ENCODE measurements at regions not wholly inside any gene's neighbourhood (a gene's known extent, or its start where the extent isn't known, plus 50 kb on each side); places are given as distances from the start of the nearest gene placed in this dataset.
"Not testable (repeated sequence)": the region's sequence is repeated elsewhere in the genome, so short reads cannot be mapped to it uniquely, and the experiment has no call there.

DNA sequence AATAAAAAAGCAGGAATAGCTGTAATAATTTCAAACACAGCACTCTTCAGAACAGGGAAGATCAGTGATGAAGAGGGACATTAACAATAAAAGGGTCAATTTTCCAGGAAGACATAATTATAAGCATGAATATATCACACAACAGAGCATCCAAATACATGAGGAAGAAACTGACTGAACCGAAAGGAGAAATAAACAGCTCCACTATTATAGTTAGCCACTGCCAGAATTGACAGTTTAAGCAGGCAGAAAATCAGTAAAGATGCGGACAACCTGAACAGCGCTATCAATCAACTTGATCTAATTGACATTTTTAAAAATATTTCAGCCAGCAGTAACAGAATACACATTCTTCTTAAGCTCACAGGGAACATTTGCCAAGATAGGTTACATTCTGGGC, 89.1 kb downstream of the MED10 start:
- no peaks in the 10 kb centered on the region for H3K27me3 Mint-ChIP-seq (ENCODE audit: low read depth)
- no peaks in the 10 kb centered on the region for H3K36me3 Mint-ChIP-seq (ENCODE audit: insufficient read depth in 2 of 2)
- H3K4me1 Mint-ChIP-seq (ENCODE audit: low read depth), result no peaks in the 10 kb centered on the region
- H3K4me3 Mint-ChIP-seq, result no peak overlapping the region
- H3K9me3 Mint-ChIP-seq, result no peaks in the 10 kb centered on the region
- DNase-seq, result no peak
- no peak for ATAC-seq (replicated peaks in 1 of 2)
- no peak overlapping the region for H3K27ac Mint-ChIP-seq

DNA sequence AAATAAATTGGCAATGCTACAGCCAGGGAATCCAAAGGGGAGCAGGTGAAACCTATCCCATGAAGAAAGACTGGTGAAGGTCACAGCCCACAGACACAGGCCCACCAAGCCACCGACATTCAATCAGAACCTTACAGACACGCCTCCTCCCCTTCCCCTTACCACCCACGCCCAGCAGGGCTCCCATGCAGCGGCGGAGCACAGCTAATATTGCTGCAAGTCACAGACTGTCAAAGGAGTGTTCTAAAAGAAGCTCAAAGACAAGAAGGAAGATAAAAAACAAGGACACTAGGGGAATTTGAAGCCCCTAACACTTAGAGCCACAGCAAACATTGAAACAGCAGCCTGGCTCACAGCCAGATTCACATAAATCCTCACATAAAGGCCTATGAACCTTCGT, 91.2 kb downstream of the MED10 start:
- no peaks in the 10 kb centered on the region for H3K36me3 Mint-ChIP-seq (ENCODE audit: insufficient read depth in 2 of 2)
- H3K4me3 Mint-ChIP-seq, result no peak overlapping the region
- H3K27ac Mint-ChIP-seq, result no peak overlapping the region
- H3K9me3 Mint-ChIP-seq, result no peaks in the 10 kb centered on the region
- ATAC-seq (replicated peaks in 1 of 2) (no peak), DNase-seq (no peak)
- H3K4me1 Mint-ChIP-seq (ENCODE audit: low read depth), result no peaks in the 10 kb centered on the region
- H3K27me3 Mint-ChIP-seq (ENCODE audit: low read depth), result no peaks in the 10 kb centered on the region

DNA sequence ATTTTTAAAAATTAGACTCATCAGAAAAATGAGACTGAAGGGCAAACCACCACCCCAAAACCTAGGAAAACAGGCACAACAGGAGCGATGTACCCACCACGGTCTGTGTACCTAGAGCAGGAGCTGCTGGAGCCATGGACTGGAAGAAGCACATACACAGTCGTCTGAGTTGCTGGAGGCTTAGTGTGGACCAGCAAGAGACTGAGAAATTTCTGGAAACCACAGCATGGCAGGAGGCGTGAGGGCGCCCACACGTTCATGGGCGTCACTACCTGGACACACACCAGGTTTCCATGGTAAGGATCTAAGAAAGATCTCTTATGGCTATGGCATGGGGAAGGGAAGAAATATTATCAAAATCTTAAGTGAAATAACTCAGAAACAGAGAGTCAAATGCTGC, 91.9 kb downstream of the MED10 start:
- Mint-ChIP-seq H3K27ac (no peak overlapping the region), H3K4me3 (no peak overlapping the region), H3K36me3 (ENCODE audit: insufficient read depth in 2 of 2) (no peaks in the 10 kb centered on the region), H3K4me1 (ENCODE audit: low read depth) (no peaks in the 10 kb centered on the region), H3K27me3 (ENCODE audit: low read depth) (no peaks in the 10 kb centered on the region), H3K9me3 (no peaks in the 10 kb centered on the region)
- ATAC-seq (replicated peaks in 1 of 2) (no peak), DNase-seq (no peak)

DNA sequence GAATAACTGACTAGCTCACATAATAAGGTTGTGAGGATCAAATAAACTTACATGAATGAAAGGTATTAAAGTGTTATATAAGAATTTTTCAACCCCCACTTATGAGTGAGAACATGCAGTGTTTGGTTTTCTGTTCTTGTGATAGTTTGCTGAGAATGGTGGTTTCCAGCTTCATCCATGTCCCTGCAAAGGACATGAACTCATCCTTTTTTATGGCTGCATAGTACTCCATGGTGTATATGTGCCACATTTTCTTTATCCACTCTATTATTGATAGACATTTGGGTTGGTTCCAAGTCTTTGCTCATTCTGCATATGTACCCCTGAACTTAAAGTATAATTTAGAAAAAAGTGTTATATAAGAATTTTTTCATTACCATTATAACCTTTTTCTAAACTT, 93.9 kb downstream of the MED10 start:
- not testable (repeated sequence) for H3K4me3 Mint-ChIP-seq; ATAC-seq (replicated peaks in 1 of 2); DNase-seq; H3K27ac Mint-ChIP-seq; H3K36me3 Mint-ChIP-seq (ENCODE audit: insufficient read depth in 2 of 2); H3K4me1 Mint-ChIP-seq (ENCODE audit: low read depth); H3K9me3 Mint-ChIP-seq
- H3K27me3 Mint-ChIP-seq (ENCODE audit: low read depth), result peaks cover 11% of the 10 kb centered on the region

DNA sequence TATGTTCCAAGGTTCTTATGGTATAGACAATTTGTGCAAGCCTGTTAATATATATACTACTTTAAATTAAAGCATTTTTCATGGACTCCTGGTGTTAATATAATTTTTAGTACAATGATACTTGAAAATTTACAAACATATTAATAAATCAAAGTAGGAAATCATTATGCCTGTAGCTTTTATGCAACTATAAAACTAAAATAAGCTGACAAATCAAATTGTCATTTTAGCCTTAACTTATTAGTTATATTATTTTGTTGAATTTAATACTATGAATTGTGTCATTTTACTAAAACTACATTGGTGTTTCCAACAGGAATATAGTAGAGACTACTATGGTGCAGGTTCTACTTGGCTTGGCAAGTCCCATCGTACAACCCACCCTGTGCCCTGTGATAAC, 96.0 kb downstream of the MED10 start:
- Mint-ChIP-seq H3K9me3 (no peaks in the 10 kb centered on the region), H3K4me3 (no peak overlapping the region), H3K36me3 (ENCODE audit: insufficient read depth in 2 of 2) (no peaks in the 10 kb centered on the region), H3K27me3 (ENCODE audit: low read depth) (peaks cover 11% of the 10 kb centered on the region), H3K4me1 (ENCODE audit: low read depth) (no peaks in the 10 kb centered on the region), H3K27ac (no peak overlapping the region)
- no peak for DNase-seq
- ATAC-seq (replicated peaks in 1 of 2), result no peak

DNA sequence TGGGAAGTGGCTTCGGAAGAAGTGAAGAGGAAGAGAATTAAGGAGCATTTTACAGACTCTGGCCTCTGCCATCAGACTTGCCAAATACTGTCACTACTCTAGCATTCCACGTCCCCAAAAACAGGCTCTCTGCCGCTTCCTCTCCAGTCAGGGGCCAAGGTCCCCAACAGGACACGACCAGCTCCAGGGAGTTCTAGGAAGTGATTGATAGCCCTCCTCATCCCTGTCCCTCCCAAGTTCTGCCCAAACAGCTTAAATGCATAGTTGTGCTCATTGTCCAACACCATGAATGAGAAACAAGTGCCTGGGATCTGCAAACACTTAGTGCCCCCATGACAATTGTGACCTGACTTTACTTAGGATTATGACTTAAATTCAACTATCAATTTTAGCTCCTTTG, 96.5 kb downstream of the MED10 start:
- H3K4me1 Mint-ChIP-seq (ENCODE audit: low read depth), result no peaks in the 10 kb centered on the region
- H3K27ac Mint-ChIP-seq, result no peak overlapping the region
- DNase-seq (no peak), ATAC-seq (replicated peaks in 1 of 2) (no peak)
- H3K27me3 Mint-ChIP-seq (ENCODE audit: low read depth), result peaks cover 11% of the 10 kb centered on the region
- peak overlapping the region in 1 of 2 donors; percentile 33 for H3K4me3 Mint-ChIP-seq
- H3K9me3 Mint-ChIP-seq, result no peaks in the 10 kb centered on the region
- no peaks in the 10 kb centered on the region for H3K36me3 Mint-ChIP-seq (ENCODE audit: insufficient read depth in 2 of 2)

DNA sequence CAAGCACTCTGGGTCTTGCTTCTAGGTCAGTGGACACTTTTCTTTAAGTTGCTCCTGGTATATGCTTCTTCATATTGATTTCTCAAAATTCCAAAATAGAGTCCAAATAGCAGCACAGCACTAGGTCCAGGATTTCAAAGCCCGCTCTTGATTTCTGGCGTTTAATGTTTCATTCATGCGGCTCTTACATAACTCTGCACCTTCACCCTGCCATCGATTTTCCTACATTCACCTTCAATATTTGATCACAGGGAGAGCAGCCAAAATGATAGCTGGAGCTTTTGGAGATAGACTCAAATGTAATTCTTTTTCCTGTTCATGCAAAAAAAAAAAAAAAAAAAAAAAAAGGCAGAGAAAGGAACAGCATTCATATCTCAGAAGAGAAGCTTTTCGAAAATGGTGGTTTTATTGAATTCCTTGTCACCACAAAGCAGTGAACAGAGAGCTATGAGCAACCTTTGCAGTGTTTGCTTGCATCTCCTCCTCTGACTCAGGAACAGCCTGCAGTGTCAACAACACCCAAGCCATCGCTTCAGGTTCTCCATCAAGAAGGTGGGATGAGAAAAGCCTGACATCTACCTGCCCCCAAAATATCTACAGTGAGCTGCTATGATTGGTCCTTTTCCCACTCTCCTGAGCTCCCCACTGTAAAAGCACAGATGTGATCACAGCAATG, 97.8 kb downstream of the MED10 start:
- Mint-ChIP-seq H3K27ac (no peak overlapping the region), H3K27me3 (ENCODE audit: low read depth) (peaks cover 11% of the 10 kb centered on the region), H3K9me3 (no peaks in the 10 kb centered on the region), H3K36me3 (ENCODE audit: insufficient read depth in 2 of 2) (no peaks in the 10 kb centered on the region), H3K4me3 (no peak overlapping the region), H3K4me1 (ENCODE audit: low read depth) (peaks cover 5% of the 10 kb centered on the region)
- no peak for DNase-seq
- no peak for ATAC-seq (replicated peaks in 1 of 2)

DNA sequence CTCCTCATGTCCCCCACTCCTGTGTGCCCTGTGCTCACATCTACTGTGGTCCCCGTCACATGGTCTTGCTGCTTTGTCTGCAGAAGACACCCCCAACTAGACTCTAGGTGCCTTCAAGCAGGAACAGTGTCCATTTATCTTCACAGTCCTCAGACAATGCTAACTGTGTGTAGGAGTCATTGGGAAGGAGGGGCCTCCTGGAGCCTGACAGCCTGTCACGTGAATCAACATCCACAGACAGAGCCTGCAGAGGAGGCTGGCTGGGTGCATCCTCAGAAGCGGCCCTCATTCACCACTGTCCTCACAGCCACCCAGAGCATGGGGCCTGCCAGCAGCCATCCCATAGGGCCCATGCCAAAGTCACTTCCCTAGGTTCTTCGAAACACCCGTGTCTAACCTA, 98.7 kb downstream of the MED10 start:
- H3K27me3 Mint-ChIP-seq (ENCODE audit: low read depth), result peaks cover 11% of the 10 kb centered on the region
- H3K4me1 Mint-ChIP-seq (ENCODE audit: low read depth), result peaks cover 12% of the 10 kb centered on the region
- DNase-seq, result no peak
- no peak overlapping the region for H3K27ac Mint-ChIP-seq
- no peak overlapping the region for H3K4me3 Mint-ChIP-seq
- no peak for ATAC-seq (replicated peaks in 1 of 2)
- H3K36me3 Mint-ChIP-seq (ENCODE audit: insufficient read depth in 2 of 2), result no peaks in the 10 kb centered on the region
- H3K9me3 Mint-ChIP-seq, result no peaks in the 10 kb centered on the region

DNA sequence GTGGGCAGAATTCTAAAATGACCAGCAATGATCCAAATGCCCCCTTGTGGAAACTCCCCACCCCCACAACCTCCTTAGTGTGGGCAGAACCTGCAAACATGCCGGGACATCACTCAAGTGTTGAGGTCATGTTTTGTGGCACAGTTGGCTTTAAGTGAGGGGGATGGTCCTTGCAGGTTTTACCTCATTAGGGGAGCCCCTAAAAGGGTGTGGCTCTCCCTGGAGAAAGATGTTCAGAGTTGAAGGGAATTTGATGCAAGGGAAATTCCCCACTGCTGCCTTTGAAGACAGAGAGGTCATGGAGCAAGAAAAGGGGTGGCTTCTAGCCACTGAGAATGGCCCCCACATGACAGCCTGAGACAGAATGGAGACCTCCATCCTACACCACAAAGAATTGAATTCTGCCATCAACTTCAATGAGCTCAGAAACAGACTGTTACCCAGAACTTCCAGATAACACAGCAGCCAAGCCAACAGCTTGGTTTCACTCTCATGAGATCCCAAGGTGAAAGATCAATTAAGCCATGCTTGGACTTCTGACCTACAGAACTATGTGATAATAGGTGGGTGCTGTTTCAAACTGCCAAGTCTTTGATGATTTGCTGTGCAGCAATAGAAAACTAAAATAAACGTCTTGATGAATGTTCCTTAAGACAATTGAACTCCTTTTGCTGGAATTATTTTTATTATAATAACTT, 103.4 kb downstream of the MED10 start:
- peak; percentile 40 to 50 for DNase-seq
- peaks cover 3% of the 10 kb centered on the region in 2 donors for H3K36me3 Mint-ChIP-seq (ENCODE audit: insufficient read depth in 2 of 2)
- peaks cover 28% of the 10 kb centered on the region for H3K4me1 Mint-ChIP-seq (ENCODE audit: low read depth)
- H3K9me3 Mint-ChIP-seq, result peaks cover 0 to 2% of the 10 kb centered on the region in 2 donors
- peak; percentile 60 to 69 for ATAC-seq (replicated peaks in 1 of 2)
- H3K27me3 Mint-ChIP-seq (ENCODE audit: low read depth), result peaks cover 6% of the 10 kb centered on the region
- no peak overlapping the region for H3K27ac Mint-ChIP-seq
- peak overlapping the region in 1 of 2 donors; percentile 6 for H3K4me3 Mint-ChIP-seq

DNA sequence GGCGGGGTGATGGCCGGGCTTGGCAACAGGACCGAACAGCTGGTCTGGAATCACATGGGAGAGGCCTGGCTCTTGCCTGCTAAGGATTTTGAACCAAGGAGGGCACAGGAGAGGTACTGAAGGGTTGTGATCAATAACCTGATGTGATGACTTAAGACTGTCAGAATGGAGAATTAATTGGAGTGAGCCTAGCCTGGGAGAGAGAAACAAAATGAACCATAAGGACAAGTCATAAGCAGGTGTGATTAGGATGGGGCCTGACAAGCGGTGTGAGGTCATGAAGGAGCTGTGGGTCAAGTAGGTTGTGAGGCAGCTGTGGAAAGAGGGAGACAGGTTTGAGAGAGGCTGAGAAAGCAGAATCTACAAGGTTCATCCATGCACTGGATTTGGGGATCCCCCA, 104.6 kb downstream of the MED10 start:
- Mint-ChIP-seq H3K27me3 (ENCODE audit: low read depth) (peaks cover 6% of the 10 kb centered on the region), H3K27ac (peak overlapping the region; percentile 0), H3K36me3 (ENCODE audit: insufficient read depth in 2 of 2) (peaks cover 3% of the 10 kb centered on the region in 2 donors), H3K9me3 (peaks cover 1 to 2% of the 10 kb centered on the region in 2 donors), H3K4me1 (ENCODE audit: low read depth) (peaks cover 28% of the 10 kb centered on the region), H3K4me3 (peak overlapping the region; percentile 22 to 56)
- ATAC-seq (replicated peaks in 1 of 2), result no peak
- no peak for DNase-seq

DNA sequence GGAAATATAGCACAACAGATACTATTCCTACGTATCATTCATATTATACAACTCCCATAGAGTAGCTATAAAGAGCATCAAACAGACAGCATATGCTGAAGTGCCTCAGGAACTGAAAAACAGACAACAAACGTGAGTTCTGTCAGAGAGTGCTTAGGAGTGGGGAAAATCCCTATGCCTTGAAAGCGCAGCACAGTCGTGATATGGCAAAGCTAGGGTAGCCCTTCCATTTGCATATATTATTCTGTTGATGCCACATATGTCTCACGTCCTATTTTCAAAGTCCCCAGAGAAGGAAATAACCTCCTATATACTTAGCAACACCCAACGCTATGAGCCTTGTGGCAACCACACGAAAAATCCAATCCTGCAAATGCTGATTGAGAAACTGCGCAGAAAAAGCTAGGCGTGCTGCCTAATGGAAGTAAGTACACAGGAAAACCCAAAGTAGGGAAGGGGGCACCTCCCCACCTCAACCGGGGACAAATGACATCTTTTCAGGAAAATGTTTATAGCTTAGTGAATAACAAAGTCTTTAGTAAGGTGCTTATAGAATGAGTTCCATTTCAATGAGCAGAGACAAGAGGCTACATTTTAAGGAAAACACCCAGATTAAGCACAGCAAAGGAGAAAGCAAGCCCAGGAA, 105.1 kb downstream of the MED10 start:
- Mint-ChIP-seq H3K27me3 (ENCODE audit: low read depth) (peaks cover 7% of the 10 kb centered on the region), H3K4me1 (ENCODE audit: low read depth) (peaks cover 28% of the 10 kb centered on the region), H3K36me3 (ENCODE audit: insufficient read depth in 2 of 2) (peaks cover 3% of the 10 kb centered on the region in 2 donors), H3K4me3 (peak overlapping the region; percentile 22 to 56), H3K9me3 (peaks cover 1 to 2% of the 10 kb centered on the region in 2 donors), H3K27ac (peak overlapping the region; percentile 0)
- DNase-seq, result no peak
- ATAC-seq (replicated peaks in 1 of 2), result peak; percentile 73 to 74

DNA sequence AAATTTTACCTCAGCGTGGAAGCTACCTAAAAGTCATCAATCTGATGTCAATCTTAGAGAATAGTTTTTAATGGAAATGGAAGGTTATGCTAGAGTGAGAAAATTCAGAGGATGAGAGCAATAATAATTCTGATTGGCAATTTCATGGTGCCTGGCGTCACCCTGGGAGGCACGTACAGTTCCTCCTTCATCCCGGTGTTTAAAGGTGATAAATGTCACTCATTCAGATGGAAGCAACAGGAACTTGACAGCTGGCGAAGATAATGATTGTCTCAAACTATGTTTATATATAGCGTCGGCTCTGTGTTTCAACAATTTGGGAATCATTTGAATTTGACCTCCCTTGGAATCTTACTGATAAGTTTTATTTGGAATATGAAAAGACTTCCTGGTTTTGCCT, 108.4 kb downstream of the MED10 start:
- ATAC-seq (replicated peaks in 1 of 2) (no peak), DNase-seq (no peak)
- Mint-ChIP-seq H3K9me3 (peaks cover 1 to 2% of the 10 kb centered on the region in 2 donors), H3K36me3 (ENCODE audit: insufficient read depth in 2 of 2) (peaks cover 3% of the 10 kb centered on the region in 2 donors), H3K4me1 (ENCODE audit: low read depth) (peaks cover 19% of the 10 kb centered on the region), H3K27me3 (ENCODE audit: low read depth) (peaks cover 17% of the 10 kb centered on the region), H3K4me3 (no peak overlapping the region), H3K27ac (no peak overlapping the region)

DNA sequence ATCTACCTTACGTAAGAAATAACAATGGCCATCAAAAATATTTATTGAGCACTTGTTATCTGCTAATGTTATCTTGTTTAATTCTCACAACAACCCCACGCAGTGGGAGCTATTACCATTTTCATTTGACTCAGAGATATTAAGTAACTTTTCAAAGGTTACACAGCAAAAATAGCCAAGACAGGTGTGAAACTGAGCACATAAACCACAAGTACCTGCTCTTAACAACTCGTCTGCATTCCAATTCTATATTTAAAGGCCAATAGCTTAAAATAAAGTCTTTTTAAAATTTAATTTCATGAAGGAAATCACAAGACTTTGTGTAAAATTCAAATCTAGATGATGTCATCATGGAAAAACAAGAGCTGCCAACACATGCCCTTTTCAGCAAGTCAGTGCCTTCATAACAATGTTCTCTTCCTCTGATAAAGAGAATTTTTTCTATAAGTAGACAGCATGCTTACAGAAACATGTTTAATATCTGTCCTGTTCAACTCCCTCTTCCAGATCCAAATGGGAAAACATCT, 111.6 kb downstream of the MED10 start:
- Mint-ChIP-seq H3K4me1 (ENCODE audit: low read depth) (peaks cover 28% of the 10 kb centered on the region), H3K36me3 (ENCODE audit: insufficient read depth in 2 of 2) (peaks cover 4% of the 10 kb centered on the region in 2 donors), H3K4me3 (no peak overlapping the region), H3K27me3 (ENCODE audit: low read depth) (peaks cover 11% of the 10 kb centered on the region), H3K27ac (no peak overlapping the region), H3K9me3 (peaks cover 0 to 1% of the 10 kb centered on the region in 2 donors)
- DNase-seq, result no peak
- ATAC-seq (replicated peaks in 1 of 2), result no peak

Data from activated T-cell treated with anti-CD3 and anti-CD28 coated beads, Interleukin-2, amount 50 U/mL, for 72 hours (primary cell).